ENCODE measurements at regions not wholly inside any gene's neighbourhood (a gene's known extent, or its start where the extent isn't known, plus 50 kb on each side); places are given as distances from the start of the nearest gene placed in this dataset.

GRCh38 chr21:25416669-25417068 is 190.6 kb downstream of the MRPL39 start:
- Histone ChIP-seq H3K4me1 (ENCODE audit: insufficient read depth, poor library complexity, severe bottlenecking) (no peaks in the 10 kb centered on the region), H3K27me3 (ENCODE audit: insufficient read depth, poor library complexity, severe bottlenecking) (peaks cover 10% of the 10 kb centered on the region), H3K36me3 (ENCODE audit: low read depth) (no peaks in the 10 kb centered on the region), H3K4me3 (ENCODE audit: severe bottlenecking) (no peak overlapping the region), H3K27ac (ENCODE audit: poor library complexity, severe bottlenecking) (no peak overlapping the region), H3K9me3 (ENCODE audit: severe bottlenecking) (no peaks in the 10 kb centered on the region)
- ATAC-seq (ENCODE audit: low read depth) (no peak), DNase-seq (ENCODE audit: low spot score) (no peak)
- TF ChIP-seq CTCF (IDR thresholded peaks at IDR 0.05; ENCODE audit: poor library complexity, severe bottlenecking) = no peak

- no peaks in the 10 kb centered on the region for H3K36me3 ChIP-seq (ENCODE audit: low read depth)
Measured at GRCh38 chr21:25412100-25412499, 195.2 kb downstream of the MRPL39 start.

GRCh38 chr21:25409978-25410377 is 197.3 kb downstream of the MRPL39 start:
- H3K27me3 ChIP-seq (ENCODE audit: insufficient read depth, poor library complexity, severe bottlenecking) = peaks cover 5% of the 10 kb centered on the region
- no peak for ATAC-seq (ENCODE audit: low read depth)
- H3K9me3 ChIP-seq (ENCODE audit: severe bottlenecking) = no peaks in the 10 kb centered on the region
- no peak overlapping the region for H3K27ac ChIP-seq (ENCODE audit: poor library complexity, severe bottlenecking)
- no peak for TF ChIP-seq CTCF (IDR thresholded peaks at IDR 0.05; ENCODE audit: poor library complexity, severe bottlenecking)
- no peak overlapping the region for H3K4me3 ChIP-seq (ENCODE audit: severe bottlenecking)
- no peaks in the 10 kb centered on the region for H3K36me3 ChIP-seq (ENCODE audit: low read depth)
- DNase-seq (ENCODE audit: low spot score) = no peak
- H3K4me1 ChIP-seq (ENCODE audit: insufficient read depth, poor library complexity, severe bottlenecking) = no peaks in the 10 kb centered on the region

More at GRCh38 chr21:25412100-25412499, 195.2 kb downstream of the MRPL39 start:
- H3K27me3 ChIP-seq (ENCODE audit: insufficient read depth, poor library complexity, severe bottlenecking) = peaks cover 8% of the 10 kb centered on the region
- DNase-seq (ENCODE audit: low spot score) = no peak
- no peak for TF ChIP-seq CTCF (IDR thresholded peaks at IDR 0.05; ENCODE audit: poor library complexity, severe bottlenecking)
- ATAC-seq (ENCODE audit: low read depth) = no peak
- H3K9me3 ChIP-seq (ENCODE audit: severe bottlenecking) = no peaks in the 10 kb centered on the region
- no peak overlapping the region for H3K4me3 ChIP-seq (ENCODE audit: severe bottlenecking)
- H3K4me1 ChIP-seq (ENCODE audit: insufficient read depth, poor library complexity, severe bottlenecking) = no peaks in the 10 kb centered on the region
- H3K27ac ChIP-seq (ENCODE audit: poor library complexity, severe bottlenecking) = no peak overlapping the region

GRCh38 chr21:25408666-25409065 is 198.6 kb downstream of the MRPL39 start:
- H3K36me3 ChIP-seq (ENCODE audit: low read depth) = no peaks in the 10 kb centered on the region
- ATAC-seq (ENCODE audit: low read depth) (no peak), DNase-seq (ENCODE audit: low spot score) (no peak)
- no peaks in the 10 kb centered on the region for H3K4me1 ChIP-seq (ENCODE audit: insufficient read depth, poor library complexity, severe bottlenecking)
- H3K27me3 ChIP-seq (ENCODE audit: insufficient read depth, poor library complexity, severe bottlenecking) = peaks cover 5% of the 10 kb centered on the region
- TF ChIP-seq CTCF (IDR thresholded peaks at IDR 0.05; ENCODE audit: poor library complexity, severe bottlenecking) = no peak
- H3K4me3 ChIP-seq (ENCODE audit: severe bottlenecking) = no peak overlapping the region
- H3K27ac ChIP-seq (ENCODE audit: poor library complexity, severe bottlenecking) = no peak overlapping the region
- H3K9me3 ChIP-seq (ENCODE audit: severe bottlenecking) = no peaks in the 10 kb centered on the region

- Histone ChIP-seq H3K9me3 (ENCODE audit: severe bottlenecking) (no peaks in the 10 kb centered on the region), H3K27ac (ENCODE audit: poor library complexity, severe bottlenecking) (no peak overlapping the region), H3K4me1 (ENCODE audit: insufficient read depth, poor library complexity, severe bottlenecking) (no peaks in the 10 kb centered on the region), H3K36me3 (ENCODE audit: low read depth) (no peaks in the 10 kb centered on the region), H3K27me3 (ENCODE audit: insufficient read depth, poor library complexity, severe bottlenecking) (peaks cover 5% of the 10 kb centered on the region), H3K4me3 (ENCODE audit: severe bottlenecking) (no peak overlapping the region)
- DNase-seq (ENCODE audit: low spot score) = no peak
- TF ChIP-seq CTCF (IDR thresholded peaks at IDR 0.05; ENCODE audit: poor library complexity, severe bottlenecking) = no peak
- no peak for ATAC-seq (ENCODE audit: low read depth)
Measured at GRCh38 chr21:25406887-25407579, 200.2 kb downstream of the MRPL39 start.

Measured in RWPE2 (cell line).